ENCODE measurements at regions not wholly inside any gene's neighbourhood (a gene's known extent, or its start where the extent isn't known, plus 50 kb on each side); places are given as distances from the start of the nearest gene placed in this dataset.
"Not testable (repeated sequence)": the region's sequence is repeated elsewhere in the genome, so short reads cannot be mapped to it uniquely, and the experiment has no call there.

DNA sequence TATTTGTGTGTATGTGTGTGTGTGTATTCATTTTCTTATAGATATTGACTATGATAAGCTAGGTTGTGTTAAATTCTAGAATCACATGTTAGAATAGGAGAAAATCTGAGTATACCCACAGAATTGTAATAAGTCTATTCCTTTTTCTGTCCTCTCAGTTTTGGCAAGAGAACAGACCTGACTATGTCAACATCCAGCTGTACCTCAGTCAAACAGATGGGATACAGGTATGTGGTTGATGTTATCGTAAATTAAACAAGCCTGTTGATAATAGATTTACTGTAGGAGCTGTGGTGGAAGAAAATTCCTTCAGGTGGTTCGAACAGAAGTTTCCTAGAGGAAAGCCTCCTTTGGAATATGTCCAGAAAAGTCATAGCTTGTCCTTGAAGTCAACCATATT lies 160.2 kb upstream of the FOLH1 start:
- H3K27me3 Mint-ChIP-seq (ENCODE audit: unreplicated experiment); intact Hi-C loops (cut with micrococcal nuclease; ENCODE audit: unreplicated experiment); H3K36me3 Mint-ChIP-seq (ENCODE audit: insufficient read depth, unreplicated experiment); H3K9me3 Mint-ChIP-seq (ENCODE audit: low read depth, unreplicated experiment); DNase-seq; CTCF ChIA-PET; H3K4me3 Mint-ChIP-seq (ENCODE audit: low read depth, unreplicated experiment); BruUV-seq (replicated peaks); H3K4me1 Mint-ChIP-seq (ENCODE audit: low read depth, unreplicated experiment); H3K27ac Mint-ChIP-seq (ENCODE audit: unreplicated experiment): not testable (repeated sequence)

DNA sequence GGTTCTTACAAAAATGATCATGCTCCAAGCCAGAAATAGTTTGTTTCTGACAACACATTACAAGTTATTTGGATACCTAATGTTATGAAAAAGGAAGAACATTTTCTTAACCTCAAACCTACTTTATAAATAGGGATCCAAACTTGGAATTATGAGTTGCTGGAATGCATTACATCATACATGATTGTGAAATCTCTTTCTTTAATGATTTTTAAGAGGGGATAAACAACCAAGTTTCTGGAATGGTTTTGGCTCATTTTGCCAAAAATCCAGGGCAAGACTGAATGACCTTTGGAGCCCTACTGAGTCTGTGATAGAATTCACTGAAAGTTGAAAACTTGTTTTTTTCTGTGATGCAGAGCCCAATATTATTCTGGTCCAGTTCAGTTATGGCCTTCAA lies 157.0 kb upstream of the FOLH1 start:
- H3K36me3 Mint-ChIP-seq (ENCODE audit: insufficient read depth, unreplicated experiment); H3K9me3 Mint-ChIP-seq (ENCODE audit: low read depth, unreplicated experiment); H3K27ac Mint-ChIP-seq (ENCODE audit: unreplicated experiment); intact Hi-C loops (cut with micrococcal nuclease; ENCODE audit: unreplicated experiment); H3K4me1 Mint-ChIP-seq (ENCODE audit: low read depth, unreplicated experiment); DNase-seq; BruUV-seq (replicated peaks); CTCF ChIA-PET; H3K27me3 Mint-ChIP-seq (ENCODE audit: unreplicated experiment); H3K4me3 Mint-ChIP-seq (ENCODE audit: low read depth, unreplicated experiment): not testable (repeated sequence)

DNA sequence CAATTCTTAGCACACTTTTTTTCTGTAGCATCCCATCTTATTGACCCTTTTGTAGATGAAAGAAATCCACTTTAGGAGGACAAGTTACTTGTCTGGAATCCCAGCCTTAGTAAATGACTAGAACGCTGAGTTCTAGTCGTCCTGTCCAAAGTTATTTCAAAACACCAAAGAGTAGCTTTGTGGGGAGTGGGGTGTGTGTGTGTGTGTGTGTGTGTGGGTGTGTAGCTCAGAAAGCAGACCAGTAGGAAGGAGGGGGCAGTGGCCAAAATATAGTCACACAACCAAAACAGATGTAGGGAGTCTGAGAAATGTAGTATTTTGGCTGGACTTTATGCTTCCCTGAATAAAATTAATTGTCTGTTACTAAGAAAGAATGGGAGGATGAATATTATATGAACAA lies 154.6 kb upstream of the FOLH1 start:
- DNase-seq; H3K27ac Mint-ChIP-seq (ENCODE audit: unreplicated experiment); CTCF ChIA-PET; intact Hi-C loops (cut with micrococcal nuclease; ENCODE audit: unreplicated experiment); H3K36me3 Mint-ChIP-seq (ENCODE audit: insufficient read depth, unreplicated experiment); H3K4me1 Mint-ChIP-seq (ENCODE audit: low read depth, unreplicated experiment); H3K9me3 Mint-ChIP-seq (ENCODE audit: low read depth, unreplicated experiment); BruUV-seq (replicated peaks); H3K4me3 Mint-ChIP-seq (ENCODE audit: low read depth, unreplicated experiment); H3K27me3 Mint-ChIP-seq (ENCODE audit: unreplicated experiment): not testable (repeated sequence)

DNA sequence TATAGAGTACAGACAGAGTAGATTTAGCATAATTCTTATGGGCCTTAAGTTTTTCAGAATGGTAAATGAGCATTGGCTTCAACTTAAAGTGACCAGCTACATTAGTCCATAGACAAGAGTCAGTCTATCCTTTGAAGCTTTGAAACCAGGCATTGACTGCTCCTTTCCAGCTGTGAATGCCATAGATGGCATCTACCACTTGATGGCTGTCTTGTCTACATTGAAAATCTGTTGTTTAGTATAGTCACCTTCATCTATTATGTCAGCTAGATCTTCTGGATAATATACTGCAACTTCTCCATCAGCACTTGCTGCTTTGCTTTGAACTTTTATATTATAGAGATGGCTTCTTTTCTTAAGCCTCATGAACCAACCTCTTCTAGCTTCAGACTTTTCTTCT lies 146.1 kb upstream of the FOLH1 start:
- H3K4me3 Mint-ChIP-seq (ENCODE audit: low read depth, unreplicated experiment); H3K36me3 Mint-ChIP-seq (ENCODE audit: insufficient read depth, unreplicated experiment); H3K4me1 Mint-ChIP-seq (ENCODE audit: low read depth, unreplicated experiment); BruUV-seq (replicated peaks); H3K27ac Mint-ChIP-seq (ENCODE audit: unreplicated experiment); H3K9me3 Mint-ChIP-seq (ENCODE audit: low read depth, unreplicated experiment); H3K27me3 Mint-ChIP-seq (ENCODE audit: unreplicated experiment); CTCF ChIA-PET; DNase-seq; intact Hi-C loops (cut with micrococcal nuclease; ENCODE audit: unreplicated experiment): not testable (repeated sequence)

DNA sequence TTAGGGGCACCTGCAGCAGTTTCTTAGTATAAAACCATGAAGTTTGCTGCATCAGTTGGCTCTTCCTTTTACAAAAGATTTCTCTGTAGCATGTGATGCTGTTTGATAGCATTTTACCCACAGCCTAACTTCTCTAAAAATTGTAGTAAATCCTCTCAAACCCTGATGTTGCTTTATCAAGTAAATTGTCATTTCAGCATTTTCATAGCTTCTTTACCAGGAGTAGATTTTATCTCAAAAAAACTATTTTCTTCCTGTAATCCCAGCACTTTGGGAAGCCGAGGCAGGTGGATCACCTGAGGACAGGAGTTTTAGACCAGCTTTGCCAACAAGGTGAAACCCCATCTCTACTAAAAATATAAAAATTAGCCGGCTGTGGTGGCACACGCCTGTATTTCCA lies 144.5 kb upstream of the FOLH1 start:
- DNase-seq; BruUV-seq (replicated peaks); H3K27me3 Mint-ChIP-seq (ENCODE audit: unreplicated experiment); CTCF ChIA-PET; H3K9me3 Mint-ChIP-seq (ENCODE audit: low read depth, unreplicated experiment); H3K4me3 Mint-ChIP-seq (ENCODE audit: low read depth, unreplicated experiment); intact Hi-C loops (cut with micrococcal nuclease; ENCODE audit: unreplicated experiment); H3K27ac Mint-ChIP-seq (ENCODE audit: unreplicated experiment); H3K4me1 Mint-ChIP-seq (ENCODE audit: low read depth, unreplicated experiment); H3K36me3 Mint-ChIP-seq (ENCODE audit: insufficient read depth, unreplicated experiment): not testable (repeated sequence)

DNA sequence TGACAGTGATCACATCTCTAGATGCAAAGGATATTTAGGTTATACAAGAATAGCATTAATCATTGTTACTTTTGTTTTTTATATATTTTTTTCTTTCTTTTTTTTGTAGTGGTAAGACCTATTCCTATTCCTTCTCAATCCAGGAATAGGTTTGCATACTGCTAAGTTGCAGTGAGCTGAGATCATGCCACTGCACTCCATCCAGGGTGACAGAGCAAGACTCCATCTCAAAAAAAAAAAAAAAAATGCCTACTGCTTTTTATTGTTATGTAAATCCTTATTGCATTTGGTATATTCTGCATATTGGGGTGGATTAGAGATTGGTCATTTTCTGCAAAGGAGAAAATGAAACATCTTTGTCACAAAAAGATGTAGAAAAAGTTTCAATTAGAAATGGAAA lies 138.2 kb upstream of the FOLH1 start:
- DNase-seq; H3K4me3 Mint-ChIP-seq (ENCODE audit: low read depth, unreplicated experiment); H3K36me3 Mint-ChIP-seq (ENCODE audit: insufficient read depth, unreplicated experiment); intact Hi-C loops (cut with micrococcal nuclease; ENCODE audit: unreplicated experiment); H3K27me3 Mint-ChIP-seq (ENCODE audit: unreplicated experiment); CTCF ChIA-PET; H3K4me1 Mint-ChIP-seq (ENCODE audit: low read depth, unreplicated experiment); H3K27ac Mint-ChIP-seq (ENCODE audit: unreplicated experiment); BruUV-seq (replicated peaks): not testable (repeated sequence)
- peaks cover 11% of the 10 kb centered on the region for H3K9me3 Mint-ChIP-seq (ENCODE audit: low read depth, unreplicated experiment)

DNA sequence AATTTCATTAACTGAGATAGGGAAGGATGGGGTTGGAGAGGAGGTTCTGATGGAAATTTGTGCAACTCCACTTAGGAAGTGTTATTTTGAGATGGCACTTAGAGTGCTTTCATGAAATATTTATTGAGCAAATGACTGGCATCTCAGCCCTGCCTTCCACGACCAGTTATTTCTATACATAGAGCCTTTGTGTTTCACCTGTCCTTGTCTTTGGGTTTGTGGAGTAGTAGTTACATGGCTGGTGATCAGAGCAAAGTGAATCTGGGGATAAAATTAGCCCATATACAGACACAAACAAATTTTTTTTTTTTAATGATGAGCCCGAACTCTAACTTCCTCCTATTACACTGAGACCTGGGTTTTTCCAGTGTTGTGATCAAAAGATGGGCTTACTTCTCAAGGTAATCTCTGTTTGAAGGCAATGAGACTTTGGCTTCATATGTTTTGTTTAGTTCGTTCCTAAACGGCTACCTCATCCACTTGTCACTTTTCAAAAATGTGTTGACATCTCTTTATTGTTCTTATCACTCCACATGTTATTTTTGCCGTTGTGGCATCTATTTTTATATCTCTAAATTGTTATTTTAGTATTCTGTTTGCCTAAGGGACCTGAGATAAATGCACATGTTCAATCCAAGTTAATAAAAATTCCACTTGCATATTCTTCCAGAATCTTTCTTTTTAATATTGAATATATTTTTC lies 120.2 kb upstream of the FOLH1 start:
- intact Hi-C loops (cut with micrococcal nuclease; ENCODE audit: unreplicated experiment); CTCF ChIA-PET: not testable (repeated sequence)
- peaks cover 17% of the 10 kb centered on the region for H3K9me3 Mint-ChIP-seq (ENCODE audit: low read depth, unreplicated experiment)

DNA sequence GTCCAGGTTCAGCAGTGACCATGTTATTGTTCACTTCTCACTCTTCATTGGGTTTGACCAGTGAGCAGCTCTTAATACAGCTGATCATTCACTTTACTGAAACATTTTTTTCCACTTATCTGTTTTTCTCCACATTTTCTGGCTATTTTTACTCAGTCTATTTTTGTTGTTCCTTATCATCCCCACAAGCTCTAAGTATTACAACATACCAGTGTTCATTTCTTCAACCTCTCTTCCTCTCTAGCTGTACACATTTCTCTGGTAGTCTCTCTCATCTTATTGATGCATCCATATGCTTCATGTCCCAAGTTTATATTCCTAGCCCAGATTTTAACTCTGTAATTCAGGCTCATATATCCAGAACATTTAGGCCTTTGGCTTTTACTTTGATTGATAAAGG lies 119.4 kb upstream of the FOLH1 start:
- BruUV-seq (replicated peaks); H3K4me3 Mint-ChIP-seq (ENCODE audit: low read depth, unreplicated experiment); H3K27ac Mint-ChIP-seq (ENCODE audit: unreplicated experiment); H3K27me3 Mint-ChIP-seq (ENCODE audit: unreplicated experiment); H3K36me3 Mint-ChIP-seq (ENCODE audit: insufficient read depth, unreplicated experiment); intact Hi-C loops (cut with micrococcal nuclease; ENCODE audit: unreplicated experiment); CTCF ChIA-PET; DNase-seq; H3K4me1 Mint-ChIP-seq (ENCODE audit: low read depth, unreplicated experiment): not testable (repeated sequence)
- peaks cover 14% of the 10 kb centered on the region for H3K9me3 Mint-ChIP-seq (ENCODE audit: low read depth, unreplicated experiment)

More for the DNA sequence above, 120.2 kb upstream of the FOLH1 start:
- not testable (repeated sequence) for H3K27me3 Mint-ChIP-seq (ENCODE audit: unreplicated experiment); BruUV-seq (replicated peaks); H3K4me3 Mint-ChIP-seq (ENCODE audit: low read depth, unreplicated experiment); H3K36me3 Mint-ChIP-seq (ENCODE audit: insufficient read depth, unreplicated experiment); H3K4me1 Mint-ChIP-seq (ENCODE audit: low read depth, unreplicated experiment); H3K27ac Mint-ChIP-seq (ENCODE audit: unreplicated experiment); DNase-seq

DNA sequence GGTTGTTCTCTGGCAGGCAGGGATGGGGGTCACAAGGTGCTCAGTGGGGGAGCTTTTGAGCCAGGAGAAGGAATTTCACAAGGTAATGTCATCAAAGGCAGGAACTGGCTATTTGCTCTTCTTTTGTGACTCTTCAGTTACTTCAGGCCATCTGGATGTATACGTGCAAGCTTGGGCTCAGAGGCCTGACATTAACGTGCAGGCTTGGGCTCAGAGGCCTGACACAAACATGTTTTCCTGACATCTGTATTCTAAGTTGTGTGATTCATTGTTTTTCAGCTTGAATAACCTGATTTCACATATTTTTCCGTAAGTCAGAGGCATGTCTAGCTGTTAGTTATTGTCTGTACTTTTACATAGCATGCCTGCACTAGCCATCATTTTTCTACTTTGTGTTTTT lies 118.2 kb upstream of the FOLH1 start:
- H3K36me3 Mint-ChIP-seq (ENCODE audit: insufficient read depth, unreplicated experiment); H3K27ac Mint-ChIP-seq (ENCODE audit: unreplicated experiment); H3K4me1 Mint-ChIP-seq (ENCODE audit: low read depth, unreplicated experiment); DNase-seq; BruUV-seq (replicated peaks); intact Hi-C loops (cut with micrococcal nuclease; ENCODE audit: unreplicated experiment); CTCF ChIA-PET; H3K27me3 Mint-ChIP-seq (ENCODE audit: unreplicated experiment); H3K4me3 Mint-ChIP-seq (ENCODE audit: low read depth, unreplicated experiment): not testable (repeated sequence)
- H3K9me3 Mint-ChIP-seq (ENCODE audit: low read depth, unreplicated experiment): peaks cover 14% of the 10 kb centered on the region

Measured in Calu3 (cell line).